NCI-H748 (cell line): ENCODE measurements at regions not wholly inside any gene's neighbourhood (a gene's known extent, or its start where the extent isn't known, plus 50 kb on each side); places are given as distances from the start of the nearest gene placed in this dataset.

ENCODE experiments used
- DNase-seq: peaks from one replicate; lab custom pipeline; 2025; ENCODE audit not compliant: unreplicated experiment; lab: John Stamatoyannopoulos, UW

GRCh38 chr2:8090748-8091700 lies 590.8 kb upstream of the ID2 start:
- no peak for DNase-seq

GRCh38 chr2:8094526-8094925 lies 587.3 kb upstream of the ID2 start:
- no peak for DNase-seq

GRCh38 chr2:8095978-8096377 lies 585.9 kb upstream of the ID2 start:
- DNase-seq: no peak

GRCh38 chr2:8096484-8096883 lies 585.4 kb upstream of the ID2 start:
- DNase-seq: no peak

- DNase-seq: no peak
Observed at GRCh38 chr2:8098476-8099266, 583.2 kb upstream of the ID2 start.

- no peak for DNase-seq
Observed at GRCh38 chr2:8099267-8099582, 582.6 kb upstream of the ID2 start.

GRCh38 chr2:8101614-8102277 lies 580.1 kb upstream of the ID2 start:
- DNase-seq: no peak

- no peak for DNase-seq
Observed at GRCh38 chr2:8102470-8102869, 579.4 kb upstream of the ID2 start.

- no peak for DNase-seq
Observed at GRCh38 chr2:8103085-8103708, 578.7 kb upstream of the ID2 start.

- no peak for DNase-seq
Observed at GRCh38 chr2:8107150-8107549, 574.7 kb upstream of the ID2 start.

- no peak for DNase-seq
Observed at GRCh38 chr2:8107621-8108378, 574.1 kb upstream of the ID2 start.

- no peak for DNase-seq
Observed at GRCh38 chr2:8110716-8111115, 571.1 kb upstream of the ID2 start.

GRCh38 chr2:8111193-8111592 lies 570.7 kb upstream of the ID2 start:
- no peak for DNase-seq

- DNase-seq: no peak
Observed at GRCh38 chr2:8115456-8115855, 566.4 kb upstream of the ID2 start.

GRCh38 chr2:8115966-8116365 lies 565.9 kb upstream of the ID2 start:
- peak; percentile 50 for DNase-seq

- DNase-seq: no peak
Observed at GRCh38 chr2:8116661-8117060, 565.2 kb upstream of the ID2 start.

GRCh38 chr2:8118940-8119781 lies 562.7 kb upstream of the ID2 start:
- no peak for DNase-seq

GRCh38 chr2:8119782-8120505 lies 561.9 kb upstream of the ID2 start:
- peak; percentile 16 for DNase-seq

GRCh38 chr2:8120506-8120860 lies 561.4 kb upstream of the ID2 start:
- DNase-seq: no peak
